A549 (cell line): ENCODE measurements at regions not wholly inside any gene's neighbourhood (a gene's known extent, or its start where the extent isn't known, plus 50 kb on each side); places are given as distances from the start of the nearest gene placed in this dataset.

Experiments used
- ATAC-seq, 2 experiments: fragments of 200-7000 bp in 1 of 2; fragments of >200 bp in 1 of 2; cut with Nextera tagmentation in 1 of 2; cut with Tn5 transposase in 1 of 2; 3 replicates each; pipeline versions ENCODE4 v1.8.0 to v1.9.1; 2018 to 2020; ENCODE audit warnings: mild to moderate bottlenecking in 1 of 2, moderate library complexity in 1 of 2
- CTCF ChIA-PET: fragments of 300-600 bp; sonication (Branson Sonifier 250); formaldehyde crosslinking; extraction: SDS; loops from one replicate; lab custom pipeline; 2021; ENCODE audit warnings: antibody characterized with exemption, inconsistent platforms; lab: Yijun Ruan, JAX
- POLR2A ChIA-PET: fragments of 350-600 bp; formaldehyde crosslinking; extraction: SDS; loops from one replicate; lab custom pipeline; 2021; ENCODE audit warnings: antibody characterized with exemption, inconsistent platforms; lab: Yijun Ruan, JAX
- DNase-seq, 2 experiments: peaks; one replicate each; pipeline versions ENCODE4 v3.0.0 to v3.0.0-alpha.2; 2011 to 2016; ENCODE audit warnings: low read depth in 1 of 2, low spot score in 1 of 2
- FAIRE-seq: peaks from 2 replicates; lab custom pipeline; 2011; peaks lifted over from hg19 to GRCh38; lab: Jason Lieb, UNC
- H3K27ac ChIP-seq, 2 experiments: fragments of >200 bp; sonication (Bioruptor Twin); formaldehyde crosslinking; 3 replicates each; pipeline ENCODE4 v1.5.1; 2016 to 2017
- H3K4me1 ChIP-seq: fragments of >200 bp; sonication (Bioruptor Twin); formaldehyde crosslinking; 3 replicates; pipeline ENCODE4 v1.6.1; 2016
- H3K4me2 ChIP-seq: fragments of >200 bp; sonication (Bioruptor Twin); formaldehyde crosslinking; 3 replicates; pipeline ENCODE4 v1.6.1; 2016
- H3K4me3 ChIP-seq: fragments of >200 bp; sonication (Bioruptor Twin); formaldehyde crosslinking; 3 replicates; pipeline ENCODE4 v1.5.1; 2016
- H3K9me3 ChIP-seq: fragments of >200 bp; sonication (Bioruptor Twin); formaldehyde crosslinking; 3 replicates; pipeline ENCODE4 v1.6.1; 2016
- CBX2 ChIP-seq: fragments of 200-600 bp; sonication (generic); IDR thresholded peaks from 2 replicates; pipeline ENCODE4 v1.6.1; 2016; ENCODE audit warnings: low read depth, mild to moderate bottlenecking, borderline replicate concordance
- CHD4 ChIP-seq: fragments of 200-600 bp; sonication (generic); IDR thresholded peaks from 2 replicates; pipeline ENCODE4 v1.6.1; 2016; ENCODE audit warnings: antibody characterized with exemption, mild to moderate bottlenecking, borderline replicate concordance
- EHF ChIP-seq: fragments of 250-450 bp; sonication (Bioruptor Pico); IDR thresholded peaks from 2 replicates; pipeline ENCODE4 v1.5.0; 2020; ENCODE audit warnings: mild to moderate bottlenecking
- ESRRA ChIP-seq: fragments of 150-350 bp; IDR thresholded peaks from 2 replicates; pipeline ENCODE4 v1.6.1; 2014; ENCODE audit warnings: mild to moderate bottlenecking, low read length, borderline replicate concordance
- FOSB ChIP-seq: fragments of 250-450 bp; sonication (Bioruptor Pico); IDR thresholded peaks from 2 replicates; pipeline ENCODE4 v1.5.0; 2020; ENCODE audit warnings: mild to moderate bottlenecking, moderate library complexity
- FOXS1 ChIP-seq: fragments of 250-450 bp; sonication (Bioruptor Pico); IDR thresholded peaks from 2 replicates; pipeline ENCODE4 v1.5.0; 2020; ENCODE audit warnings: mild to moderate bottlenecking, moderate library complexity
- GATA3 ChIP-seq: IDR thresholded peaks from 2 replicates; pipeline ENCODE4 v1.6.1; 2012; ENCODE audit warnings: borderline replicate concordance
- HOXA7 ChIP-seq: fragments of 250-450 bp; sonication (Bioruptor Pico); IDR thresholded peaks from 2 replicates; pipeline ENCODE4 v1.5.0; 2020; ENCODE audit warnings: mild to moderate bottlenecking, moderate library complexity
- JUN ChIP-seq, 2 experiments: fragments of >200 bp; sonication (Bioruptor Twin); formaldehyde crosslinking; IDR thresholded peaks; 2 replicates in 1 of 2; 3 replicates in 1 of 2; pipeline ENCODE4 v1.6.1; 2016 to 2017
- KDM1A ChIP-seq: fragments of 200-600 bp; sonication (generic); IDR thresholded peaks from 2 replicates; pipeline ENCODE4 v1.6.1; 2016; ENCODE audit warnings: low read depth, mild to moderate bottlenecking
- MAX ChIP-seq: IDR thresholded peaks from 2 replicates; pipeline ENCODE4 v1.6.1; 2012
- NPAS2 ChIP-seq: fragments of 250-450 bp; sonication (Bioruptor Pico); IDR thresholded peaks from 2 replicates; pipeline ENCODE4 v1.8.0; 2022; ENCODE audit warnings: mild to moderate bottlenecking, moderate library complexity, borderline replicate concordance
- PHF8 ChIP-seq: fragments of 200-600 bp; sonication (generic); IDR thresholded peaks from 2 replicates; pipeline ENCODE4 v1.6.1; 2016; ENCODE audit warnings: low read depth, mild to moderate bottlenecking, antibody characterized with exemption, moderate library complexity, borderline replicate concordance
- POLR2A ChIP-seq: IDR thresholded peaks from 2 replicates; pipeline ENCODE4 v1.6.1; 2012; ENCODE audit warnings: mild to moderate bottlenecking, low read length
- POLR2AphosphoS2 ChIP-seq: conservative IDR thresholded peaks from 2 replicates; pipeline ENCODE4 v1.6.1; 2012; ENCODE audit warnings: low read length, improper control_type of control experiment, inconsistent platforms
- RAD21 ChIP-seq, 2 experiments: fragments of >200 bp in 1 of 2; sonication (Bioruptor Twin) in 1 of 2; formaldehyde crosslinking in 1 of 2; IDR thresholded peaks in 1 of 2; conservative IDR thresholded peaks in 1 of 2; 2 replicates in 1 of 2; 3 replicates in 1 of 2; pipeline ENCODE4 v1.6.1; 2012 to 2018; ENCODE audit warnings: inconsistent platforms in 1 of 2
- REST ChIP-seq: fragments of 200-600 bp; sonication (generic); IDR thresholded peaks from 2 replicates; pipeline ENCODE4 v1.6.1; 2016; ENCODE audit warnings: antibody characterized with exemption, mild to moderate bottlenecking, moderate library complexity
- RFX5 ChIP-seq: fragments of 450-650 bp; IDR thresholded peaks from 2 replicates; pipeline ENCODE4 v1.7.1; 2014; ENCODE audit warnings: antibody characterized with exemption, mild to moderate bottlenecking, moderate library complexity
- RNF2 ChIP-seq: fragments of 200-600 bp; sonication (generic); IDR thresholded peaks from 2 replicates; pipeline ENCODE4 v1.6.1; 2016; ENCODE audit warnings: low read depth, mild to moderate bottlenecking, antibody characterized with exemption, moderate library complexity, borderline replicate concordance
- SMC3 ChIP-seq: fragments of >200 bp; sonication (Bioruptor Twin); formaldehyde crosslinking; IDR thresholded peaks from 3 replicates; pipeline ENCODE4 v1.6.1; 2018; ENCODE audit warnings: inconsistent platforms
- SREBF2 ChIP-seq: fragments of 450-650 bp; IDR thresholded peaks from 2 replicates; pipeline ENCODE4 v1.6.1; 2014; ENCODE audit warnings: mild to moderate bottlenecking, moderate library complexity
- TP53 ChIP-seq: fragments of 250-450 bp; sonication (Bioruptor Pico); IDR thresholded peaks from 2 replicates; pipeline ENCODE4 v1.5.0; 2021; ENCODE audit warnings: mild to moderate bottlenecking, moderate library complexity
- ZFP36 ChIP-seq: fragments of 450-650 bp; IDR thresholded peaks from 2 replicates; pipeline ENCODE4 v1.6.1; 2014; ENCODE audit warnings: borderline replicate concordance; ENCODE audit not compliant: partially characterized antibody
- WGBS: methylation state at CpG from one replicate; pipeline ENCODE4 v1.1.6; 2017; ENCODE audit errors: missing lambda C conversion rate; 5-methylcytosine and 5-hydroxymethylcytosine counted together
- TF ChIP-seq, protein P1 (sequence below): fragments of 250-450 bp; sonication (Bioruptor Pico); IDR thresholded peaks from 2 replicates; pipeline ENCODE4 v1.5.0; 2020; ENCODE audit warnings: low read depth, mild to moderate bottlenecking, moderate library complexity
- TF ChIP-seq, protein P2 (sequence below): IDR thresholded peaks from 2 replicates; pipeline ENCODE4 v1.6.1; 2012

GRCh38 chr4:4680243-4680642 is 138.4 kb upstream of the STX18 start (continued):
- TF ChIP-seq RNF2: no peak
- no peak for TF ChIP-seq TP53 (CRISPR knock-in tag)
- TF ChIP-seq, protein P1, sequence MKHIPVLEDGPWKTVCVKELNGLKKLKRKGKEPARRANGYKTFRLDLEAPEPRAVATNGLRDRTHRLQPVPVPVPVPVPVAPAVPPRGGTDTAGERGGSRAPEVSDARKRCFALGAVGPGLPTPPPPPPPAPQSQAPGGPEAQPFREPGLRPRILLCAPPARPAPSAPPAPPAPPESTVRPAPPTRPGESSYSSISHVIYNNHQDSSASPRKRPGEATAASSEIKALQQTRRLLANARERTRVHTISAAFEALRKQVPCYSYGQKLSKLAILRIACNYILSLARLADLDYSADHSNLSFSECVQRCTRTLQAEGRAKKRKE (CRISPR knock-in tag): no peak
- TF ChIP-seq CHD4: no peak
- TF ChIP-seq EHF (CRISPR knock-in tag): no peak
- no peak for TF ChIP-seq FOXS1
- TF ChIP-seq RFX5: no peak
- no peak for TF ChIP-seq POLR2A
- no peak for TF ChIP-seq SMC3

GRCh38 chr4:4677556-4678522 is 136.0 kb upstream of the STX18 start:
- TF ChIP-seq RAD21 (conservative IDR thresholded peaks at IDR 0.05 in 1 of 2, IDR thresholded peaks at IDR 0.05 in 1 of 2): peak in 1 of 2 experiments; percentile 35; a peak in 2 of 5 replicates
- TF ChIP-seq MAX: no peak
- DNase-seq (peak in 1 of 2 experiments; percentile 14), FAIRE-seq (no peak), ATAC-seq (0 out of 6 replicates have a peak, but pooled peaks of 1 of the 2 experiments have one; percentile 35)
- POLR2A ChIA-PET: no interaction called here
- no peak overlapping the region for H3K4me2 ChIP-seq
- CTCF ChIA-PET: interaction anchor here (0.6 to 1.0 kb wide), 5 partner anchors 9 to 318 kb away, joined by 3 to 5 read pairs (median 3); no protein-coding TSS in a partner anchor
- H3K4me3 ChIP-seq: no peak overlapping the region
- WGBS: 62% methylated on average over 23 of the region's 23 CpGs
- H3K4me1 ChIP-seq: no peaks in the 10 kb centered on the region
- no peaks in the 10 kb centered on the region for H3K9me3 ChIP-seq
- H3K27ac ChIP-seq: no peak overlapping the region

GRCh38 chr4:4675641-4676040 is 133.8 kb upstream of the STX18 start:
- ATAC-seq (no peak), DNase-seq (no peak), FAIRE-seq (no peak)
- H3K4me2 ChIP-seq: no peak overlapping the region
- no peak for TF ChIP-seq PHF8
- no peak for TF ChIP-seq JUN (IDR thresholded peaks at IDR 0.05)
- no peak for TF ChIP-seq RNF2
- no peaks in the 10 kb centered on the region for H3K9me3 ChIP-seq
- no peak overlapping the region for H3K27ac ChIP-seq
- H3K4me1 ChIP-seq: no peaks in the 10 kb centered on the region
- POLR2A ChIA-PET: no interaction called here
- CTCF ChIA-PET: no interaction called here
- no peak overlapping the region for H3K4me3 ChIP-seq

DNA sequence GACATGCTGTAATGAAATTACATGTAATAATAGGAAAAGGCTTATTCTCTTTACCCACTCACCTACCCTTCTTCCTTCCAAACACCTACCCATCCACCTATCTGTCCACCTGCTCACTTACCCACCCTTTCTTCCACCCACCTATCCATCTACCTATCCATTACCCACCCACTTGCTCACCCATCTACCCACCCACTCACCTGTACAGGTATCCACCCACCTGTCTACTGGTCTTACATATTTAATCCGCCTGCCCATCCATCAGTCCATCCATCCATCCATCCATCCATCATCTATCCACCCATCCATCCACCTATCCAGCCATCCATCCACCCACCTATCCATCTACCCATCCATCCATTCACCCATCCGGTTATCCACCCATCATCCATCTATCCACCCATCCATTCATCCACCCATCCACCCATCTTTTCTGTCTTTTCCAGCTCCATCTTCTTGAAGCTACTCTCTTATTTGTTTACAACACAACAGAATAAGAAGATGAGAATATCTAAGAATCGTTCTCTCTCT is 133.3 kb upstream of the STX18 start:
- POLR2A ChIA-PET: no interaction called here
- WGBS: 58% methylated on average over 3 of the region's 3 CpGs
- H3K4me1 ChIP-seq: no peaks in the 10 kb centered on the region
- ATAC-seq: no peak
- no peak overlapping the region for H3K4me3 ChIP-seq
- no peak for DNase-seq
- CTCF ChIA-PET: no interaction called here
- H3K27ac ChIP-seq: no peak overlapping the region
- no peak overlapping the region for H3K4me2 ChIP-seq
- no peak for FAIRE-seq
- no peaks in the 10 kb centered on the region for H3K9me3 ChIP-seq
- TF ChIP-seq HOXA7 (CRISPR knock-in tag) (no peak), KDM1A (no peak), PHF8 (no peak), RNF2 (no peak), POLR2AphosphoS2 (no peak), ESRRA (no peak), NPAS2 (CRISPR knock-in tag) (no peak), FOSB (no peak), REST (no peak), CBX2 (no peak), SREBF2 (no peak), GATA3 (no peak), TP53 (CRISPR knock-in tag) (no peak), ZFP36 (no peak)
- TF ChIP-seq, protein P2, sequence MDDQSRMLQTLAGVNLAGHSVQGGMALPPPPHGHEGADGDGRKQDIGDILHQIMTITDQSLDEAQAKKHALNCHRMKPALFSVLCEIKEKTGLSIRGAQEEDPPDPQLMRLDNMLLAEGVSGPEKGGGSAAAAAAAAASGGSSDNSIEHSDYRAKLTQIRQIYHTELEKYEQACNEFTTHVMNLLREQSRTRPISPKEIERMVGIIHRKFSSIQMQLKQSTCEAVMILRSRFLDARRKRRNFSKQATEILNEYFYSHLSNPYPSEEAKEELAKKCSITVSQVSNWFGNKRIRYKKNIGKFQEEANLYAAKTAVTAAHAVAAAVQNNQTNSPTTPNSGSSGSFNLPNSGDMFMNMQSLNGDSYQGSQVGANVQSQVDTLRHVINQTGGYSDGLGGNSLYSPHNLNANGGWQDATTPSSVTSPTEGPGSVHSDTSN: no peak
